Fibroblast of lung (primary cell): ENCODE measurements at regions not wholly inside any gene's neighbourhood (a gene's known extent, or its start where the extent isn't known, plus 50 kb on each side); places are given as distances from the start of the nearest gene placed in this dataset.

Source experiments
- DNase-seq, 2 donors: peaks; one replicate each; pipeline versions ENCODE4 v3.0.0 to v3.0.0-alpha.2; 2010; ENCODE audit warnings: low read depth in 2 of 2
- H2AFZ ChIP-seq: 2 replicates; pipeline ENCODE4 v1.5.1; 2012; ENCODE audit warnings: low read length, control low read depth, inconsistent platforms
- H3K27ac ChIP-seq: 2 replicates; pipeline ENCODE4 v1.5.1; 2011; ENCODE audit warnings: low read length, control low read depth; ENCODE audit not compliant: insufficient read depth
- H3K27me3 ChIP-seq: 2 replicates; pipeline ENCODE4 v1.5.1; 2011; ENCODE audit warnings: mild to moderate bottlenecking, low read length; ENCODE audit not compliant: control insufficient read depth, insufficient read depth
- H3K36me3 ChIP-seq: 2 replicates; pipeline ENCODE4 v1.5.1; 2011; ENCODE audit warnings: low read length; ENCODE audit not compliant: control insufficient read depth, insufficient read depth
- H3K4me1 ChIP-seq: 2 replicates; pipeline ENCODE4 v1.5.1; 2011; ENCODE audit warnings: low read length; ENCODE audit not compliant: control insufficient read depth, insufficient read depth; ENCODE audit errors: extremely low read depth
- H3K4me2 ChIP-seq: 2 replicates; pipeline ENCODE4 v1.5.1; 2011; ENCODE audit warnings: low read length, control low read depth; ENCODE audit not compliant: insufficient read depth; ENCODE audit errors: extremely low read depth
- H3K4me3 ChIP-seq, 4 experiments: fragments of 200-600 bp in 1 of 4; sonication (generic) in 1 of 4; replicated peaks in 1 of 4; 2 replicates each; pipeline ENCODE4 v1.5.1; 2011 to 2016; ENCODE audit warnings: low read length in 4 of 4, low read depth in 3 of 4, mild to moderate bottlenecking in 3 of 4, control low read depth in 2 of 4, inconsistent platforms in 1 of 4, mixed read lengths in 1 of 4; ENCODE audit not compliant: insufficient read depth in 1 of 4; ENCODE audit errors: control extremely low read depth in 1 of 4
- H3K79me2 ChIP-seq: 2 replicates; pipeline ENCODE4 v1.5.1; 2012; ENCODE audit warnings: mild to moderate bottlenecking, low read length, inconsistent platforms; ENCODE audit not compliant: control insufficient read depth, insufficient read depth
- H3K9ac ChIP-seq: 2 replicates; pipeline ENCODE4 v1.5.1; 2011; ENCODE audit warnings: mild to moderate bottlenecking, low read length, control low read depth; ENCODE audit not compliant: insufficient read depth
- H3K9me3 ChIP-seq: 2 replicates; pipeline ENCODE4 v1.5.1; 2012; ENCODE audit warnings: low read depth, low read length; ENCODE audit not compliant: control insufficient read depth, insufficient read depth
- H4K20me1 ChIP-seq: 2 replicates; pipeline ENCODE4 v1.5.1; 2011; ENCODE audit warnings: low read length; ENCODE audit not compliant: control insufficient read depth, insufficient read depth; ENCODE audit errors: extremely low read depth
- CTCF ChIP-seq, 2 donors: IDR thresholded peaks in 1 of 2; conservative IDR thresholded peaks in 1 of 2; 1 replicate in 1 of 2; 2 replicates in 1 of 2; pipeline ENCODE4 v1.5.1; 2011 to 2012; ENCODE audit warnings: low read length in 2 of 2, control low read depth in 1 of 2, inconsistent platforms in 1 of 2, low read depth in 1 of 2, mild to moderate bottlenecking in 1 of 2
- EZH2 ChIP-seq: IDR thresholded peaks from 2 replicates; pipeline ENCODE4 v1.5.1; 2012; ENCODE audit warnings: low read length, control low read depth, mild to moderate bottlenecking; ENCODE audit errors: missing control alignments

- H3K4me2 ChIP-seq = no peak overlapping the region
- no peaks in the 10 kb centered on the region for H3K4me1 ChIP-seq
- no peaks in the 10 kb centered on the region for H3K36me3 ChIP-seq
- no peaks in the 10 kb centered on the region for H3K27me3 ChIP-seq
- H3K4me3 ChIP-seq = no peak overlapping the region
- no peaks in the 10 kb centered on the region for H3K9me3 ChIP-seq
- H3K9ac ChIP-seq = no peak overlapping the region
- H2AFZ ChIP-seq = no peak overlapping the region
- H3K27ac ChIP-seq = no peak overlapping the region
- TF ChIP-seq EZH2 (no peak), CTCF (conservative IDR thresholded peaks at IDR 0.05 in 1 of 2, IDR thresholded peaks at IDR 0.05 in 1 of 2; ENCODE audit: low read depth in 1 of 2, low read length in 2 of 2) (no peak)
- no peaks in the 10 kb centered on the region for H4K20me1 ChIP-seq
- no peaks in the 10 kb centered on the region for H3K79me2 ChIP-seq
- DNase-seq = no peak
Observed at GRCh38 chr5:121018004-121018403, 553.9 kb downstream of the PRR16 start.

DNA sequence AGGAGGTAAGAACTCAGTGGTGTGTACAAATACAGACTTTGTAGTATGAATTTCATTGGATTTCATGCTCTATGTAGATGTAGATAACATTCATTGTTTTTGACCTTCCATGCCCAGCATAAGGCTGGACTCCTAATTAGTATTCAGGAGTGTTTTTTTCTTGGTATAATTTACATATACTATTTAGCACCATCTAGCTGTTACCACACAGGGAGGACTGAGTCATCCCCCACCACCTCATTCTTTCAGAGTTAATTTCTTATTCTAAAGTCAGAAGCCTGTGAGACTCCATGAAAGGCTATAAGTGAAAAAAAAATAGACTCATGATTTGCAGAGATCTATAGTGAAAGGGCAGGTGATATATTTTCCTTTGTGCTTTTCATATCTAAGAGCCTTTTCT is 555.0 kb downstream of the PRR16 start:
- Histone ChIP-seq H3K9me3 (no peaks in the 10 kb centered on the region), H3K27me3 (no peaks in the 10 kb centered on the region), H3K27ac (no peak overlapping the region), H3K4me2 (no peak overlapping the region), H3K4me1 (no peaks in the 10 kb centered on the region), H3K4me3 (no peak overlapping the region), H3K9ac (no peak overlapping the region), H3K79me2 (no peaks in the 10 kb centered on the region), H3K36me3 (no peaks in the 10 kb centered on the region), H2AFZ (no peak overlapping the region), H4K20me1 (no peaks in the 10 kb centered on the region)
- no peak for TF ChIP-seq CTCF (conservative IDR thresholded peaks at IDR 0.05 in 1 of 2, IDR thresholded peaks at IDR 0.05 in 1 of 2; ENCODE audit: low read depth in 1 of 2, low read length in 2 of 2)
- no peak for TF ChIP-seq EZH2
- peak in 1 of 2 donors; percentile 15 for DNase-seq

GRCh38 chr5:121019734-121020133 is 555.6 kb downstream of the PRR16 start:
- H2AFZ ChIP-seq = no peak overlapping the region

More at GRCh38 chr5:121019734-121020133, 555.6 kb downstream of the PRR16 start:
- DNase-seq = no peak
- H4K20me1 ChIP-seq = no peaks in the 10 kb centered on the region
- no peak overlapping the region for H3K27ac ChIP-seq
- H3K4me2 ChIP-seq = no peak overlapping the region
- no peaks in the 10 kb centered on the region for H3K9me3 ChIP-seq
- H3K27me3 ChIP-seq = no peaks in the 10 kb centered on the region
- no peaks in the 10 kb centered on the region for H3K4me1 ChIP-seq
- H3K4me3 ChIP-seq = no peak overlapping the region
- H3K79me2 ChIP-seq = no peaks in the 10 kb centered on the region
- no peaks in the 10 kb centered on the region for H3K36me3 ChIP-seq
- TF ChIP-seq CTCF (conservative IDR thresholded peaks at IDR 0.05 in 1 of 2, IDR thresholded peaks at IDR 0.05 in 1 of 2; ENCODE audit: low read depth in 1 of 2, low read length in 2 of 2) (no peak), EZH2 (no peak)
- no peak overlapping the region for H3K9ac ChIP-seq
